Stomach (tissue), 8 donors: ENCODE measurements at regions not wholly inside any gene's neighbourhood (a gene's known extent, or its start where the extent isn't known, plus 50 kb on each side); places are given as distances from the start of the nearest gene placed in this dataset.

Experiments
- DNase-seq, 2 donors: peaks; one replicate each; pipeline versions ENCODE4 v3.0.0 to v3.0.0-alpha.2; 2013 to 2019
- H3K27ac ChIP-seq, 5 donors: fragments of 200-600 bp in 4 of 5; sonication (generic) in 4 of 5; one replicate each; pipeline ENCODE4 v1.5.1; 2013 to 2019; ENCODE audit warnings: mild to moderate bottlenecking in 1 of 5, moderate library complexity in 1 of 5
- H3K27me3 ChIP-seq, 3 donors: fragments of 200-600 bp; sonication (generic); one replicate each; pipeline ENCODE4 v1.5.1; 2017 to 2019; ENCODE audit warnings: mixed run types in 1 of 3
- H3K36me3 ChIP-seq, 4 donors: fragments of 200-600 bp; sonication (generic); 1 replicate in 3 of 4; 2 replicates in 1 of 4; pipeline ENCODE4 v1.5.1; 2016 to 2019
- H3K4me1 ChIP-seq, 4 donors: fragments of 200-600 bp; sonication (generic); one replicate each; pipeline ENCODE4 v1.5.1; 2016 to 2019
- H3K4me3 ChIP-seq, 4 donors: fragments of 200-600 bp; sonication (generic) in 3 of 4; one replicate each; pipeline ENCODE4 v1.5.1; 2016 to 2019; ENCODE audit warnings: mild to moderate bottlenecking in 1 of 4
- H3K9me3 ChIP-seq, 4 donors: fragments of 200-600 bp; sonication (generic); one replicate each; pipeline ENCODE4 v1.5.1; 2016 to 2019
- CTCF ChIP-seq, 7 experiments: fragments of 450-650 bp in 4 of 7; fragments of 200-600 bp in 3 of 7; sonication (generic) in 3 of 7; IDR thresholded peaks; one replicate each; pipeline ENCODE4 v1.5.1; 2016 to 2019; ENCODE audit warnings: antibody characterized with exemption in 7 of 7, control low read depth in 2 of 7, mild to moderate bottlenecking in 1 of 7
- EP300 ChIP-seq: sonication (generic); formaldehyde crosslinking; IDR thresholded peaks from one replicate; pipeline ENCODE4 v1.6.1; 2017; ENCODE audit warnings: antibody characterized with exemption
- POLR2A ChIP-seq, 4 donors: fragments of 450-650 bp; IDR thresholded peaks; one replicate each; pipeline ENCODE4 v1.6.1; 2016; ENCODE audit warnings: antibody characterized with exemption in 4 of 4, control low read depth in 2 of 4, mild to moderate bottlenecking in 1 of 4, moderate library complexity in 1 of 4
- POLR2AphosphoS5 ChIP-seq, 3 donors: sonication (generic); formaldehyde crosslinking; IDR thresholded peaks; one replicate each; pipeline ENCODE4 v1.6.1; 2016; ENCODE audit warnings: antibody characterized with exemption in 3 of 3
- WGBS, 5 donors: extraction: QIAGEN DNeasy Blood & Tissue Kit in 3 of 5; methylation state at CpG; one replicate each; pipeline versions ENCODE4 v1.1.5 to v1.1.7; 2013 to 2018; 5-methylcytosine and 5-hydroxymethylcytosine counted together
- intact Hi-C: fragments of 100-400 bp; cut with DNase I; formaldehyde crosslinking; loops from one replicate; pipeline ENCODE4 v1.15.1; 2023; ENCODE audit warnings: low total_unique reads
- donor health status: healthy with polysubstance abuse.
- donor health status: Bipolar disorder and iron deficiency.
- donor health status: healthy.

GRCh38 chr4:117239434-117239833, 154.1 kb upstream of the TRAM1L1 start:
- intact Hi-C loops, result no loop called here
- no peak overlapping the region for H3K4me3 ChIP-seq
- H3K4me1 ChIP-seq, result no peaks in the 10 kb centered on the region
- no peak for DNase-seq
- no peak for TF ChIP-seq POLR2A (IDR thresholded peaks at IDR 0.05)
- no peak for TF ChIP-seq EP300
- no peak for TF ChIP-seq POLR2AphosphoS5 (IDR thresholded peaks at IDR 0.05)
- TF ChIP-seq CTCF (IDR thresholded peaks at IDR 0.05), result no peak
- H3K27me3 ChIP-seq, result no peaks in the 10 kb centered on the region
- peaks cover 0 to 4% (median 0%) of the 10 kb centered on the region in 4 donors for H3K9me3 ChIP-seq
- H3K36me3 ChIP-seq, result no peaks in the 10 kb centered on the region
- no peak overlapping the region for H3K27ac ChIP-seq
- WGBS, 5 donors, result 74 to 97% (median 75%) methylated on average over 2 to 6 of the region's 6 CpGs

DNA sequence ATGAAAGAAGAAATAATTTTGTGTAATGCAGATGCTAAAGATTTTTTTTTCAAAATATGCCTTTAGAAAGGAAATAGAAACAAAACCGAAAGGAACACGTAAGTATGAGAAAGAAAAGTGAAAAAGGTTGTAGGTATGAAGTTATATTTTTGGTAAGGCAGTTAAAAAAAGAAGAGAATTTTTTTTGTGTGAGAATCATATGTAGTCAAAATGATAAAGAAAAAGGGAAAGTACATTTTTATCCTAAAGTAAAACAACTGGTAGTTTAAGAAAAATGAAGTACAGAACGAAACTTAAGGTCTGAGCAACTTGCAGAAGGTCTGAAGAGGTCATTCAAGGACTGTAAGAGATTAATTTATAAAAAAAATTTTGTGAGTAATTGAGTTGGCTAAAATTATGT, 164.0 kb upstream of the TRAM1L1 start:
- H3K9me3 ChIP-seq, result peaks cover 0 to 6% (median 1%) of the 10 kb centered on the region in 4 donors
- no peaks in the 10 kb centered on the region for H3K4me1 ChIP-seq
- intact Hi-C loops, result no loop called here
- WGBS, 5 donors, result 74 to 79% (median 76%) methylated on average over 3 of the region's 3 CpGs
- DNase-seq, result no peak
- H3K27me3 ChIP-seq, result no peaks in the 10 kb centered on the region
- no peak overlapping the region for H3K4me3 ChIP-seq
- no peak overlapping the region for H3K27ac ChIP-seq
- no peak for TF ChIP-seq POLR2AphosphoS5 (IDR thresholded peaks at IDR 0.05)
- TF ChIP-seq EP300, result no peak
- no peak for TF ChIP-seq CTCF (IDR thresholded peaks at IDR 0.05)
- no peak for TF ChIP-seq POLR2A (IDR thresholded peaks at IDR 0.05)
- no peaks in the 10 kb centered on the region for H3K36me3 ChIP-seq

- Histone ChIP-seq H3K27ac (no peak overlapping the region), H3K27me3 (no peaks in the 10 kb centered on the region), H3K4me1 (no peaks in the 10 kb centered on the region), H3K36me3 (no peaks in the 10 kb centered on the region), H3K9me3 (no peaks in the 10 kb centered on the region), H3K4me3 (no peak overlapping the region)
- DNase-seq, result no peak
- intact Hi-C loops, result no loop called here
- 84 to 98% (median 95%) methylated on average over 3 of the region's 3 CpGs for WGBS, 5 donors
- TF ChIP-seq POLR2A (IDR thresholded peaks at IDR 0.05) (no peak), EP300 (no peak), CTCF (IDR thresholded peaks at IDR 0.05) (no peak), POLR2AphosphoS5 (IDR thresholded peaks at IDR 0.05) (no peak)
Observed at GRCh38 chr4:117264072-117264471, 178.7 kb upstream of the TRAM1L1 start.

- WGBS, 5 donors, result 69 to 85% (median 81%) methylated on average over 3 of the region's 3 CpGs
- Histone ChIP-seq H3K27ac (no peak overlapping the region), H3K36me3 (no peaks in the 10 kb centered on the region), H3K4me3 (no peak overlapping the region), H3K9me3 (no peaks in the 10 kb centered on the region), H3K27me3 (no peaks in the 10 kb centered on the region), H3K4me1 (no peaks in the 10 kb centered on the region)
- no peak for TF ChIP-seq EP300
- no peak for TF ChIP-seq POLR2A (IDR thresholded peaks at IDR 0.05)
- TF ChIP-seq POLR2AphosphoS5 (IDR thresholded peaks at IDR 0.05), result no peak
- TF ChIP-seq CTCF (IDR thresholded peaks at IDR 0.05), result no peak
- intact Hi-C loops, result no loop called here
- DNase-seq, result no peak
Observed at GRCh38 chr4:117267317-117267716, 181.9 kb upstream of the TRAM1L1 start.
